Activated CD4-positive, alpha-beta T cell treated with anti-CD3 and anti-CD28 coated beads, Interleukin-2, amount 50 U/mL, for 16 hours (primary cell): ENCODE measurements at regions not wholly inside any gene's neighbourhood (a gene's known extent, or its start where the extent isn't known, plus 50 kb on each side); places are given as distances from the start of the nearest gene placed in this dataset.
"Not testable (repeated sequence)": the region's sequence is repeated elsewhere in the genome, so short reads cannot be mapped to it uniquely, and the experiment has no call there.

ENCODE experiments used
- DNase-seq: peaks from one replicate; pipeline ENCODE4 v3.0.0-alpha.2; 2020

DNA sequence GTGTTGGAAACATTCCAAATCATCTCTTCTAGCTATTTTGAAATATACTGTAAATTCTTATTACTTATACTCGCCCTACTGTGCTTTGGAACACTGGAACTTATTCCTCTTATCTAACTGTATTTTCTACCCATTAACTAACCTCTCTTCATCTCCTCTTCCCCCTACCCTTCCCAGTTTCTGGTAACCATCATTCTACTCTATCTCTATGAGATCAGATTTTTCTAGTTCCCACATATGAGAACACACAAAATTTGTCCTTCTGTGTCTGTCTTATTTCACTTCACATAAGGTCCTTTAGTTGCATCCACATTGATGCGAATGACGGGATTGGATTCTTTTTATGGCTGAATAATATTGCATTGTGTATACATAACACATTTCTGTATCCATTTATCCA lies 1003.8 kb upstream of the INTU start:
- no peak for DNase-seq

DNA sequence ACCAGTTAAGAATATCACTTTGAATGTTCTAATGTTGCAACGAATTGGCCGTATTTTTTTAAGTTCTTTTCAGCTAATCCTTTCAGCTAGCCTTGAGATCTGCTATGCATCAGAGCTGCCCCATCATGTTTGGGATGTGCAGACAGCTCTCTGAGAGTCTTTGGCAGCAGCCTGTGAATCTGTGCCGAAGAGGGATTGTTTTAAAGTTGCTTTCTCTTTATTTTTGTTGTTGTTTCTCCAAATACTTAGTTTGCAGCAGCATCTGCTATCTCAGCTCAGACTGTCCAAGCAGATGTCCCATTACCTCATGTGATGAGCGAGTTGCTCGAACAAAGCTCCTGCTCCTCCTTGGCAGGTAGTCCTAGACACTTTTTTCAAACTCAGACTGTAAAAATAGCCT lies 1002.5 kb upstream of the INTU start:
- no peak for DNase-seq

DNA sequence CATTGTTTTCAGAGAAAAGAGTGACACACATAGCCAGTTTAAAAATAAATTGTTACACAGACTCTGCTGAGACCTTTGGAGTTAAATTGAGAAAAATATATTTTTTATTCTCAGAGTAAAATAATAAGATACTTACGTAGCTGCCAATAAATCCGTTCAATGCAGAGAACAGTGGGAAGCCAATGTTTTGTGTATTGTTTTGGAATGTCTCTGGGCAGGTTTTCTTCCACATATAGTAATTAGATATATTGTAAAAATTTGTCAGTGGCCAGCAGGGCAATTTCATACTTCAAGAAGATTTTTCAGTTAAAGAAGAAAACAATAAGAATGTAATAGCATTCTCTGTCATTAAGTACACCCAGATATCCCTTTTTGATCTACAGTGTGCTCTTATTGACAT lies 999.5 kb upstream of the INTU start:
- no peak for DNase-seq

DNA sequence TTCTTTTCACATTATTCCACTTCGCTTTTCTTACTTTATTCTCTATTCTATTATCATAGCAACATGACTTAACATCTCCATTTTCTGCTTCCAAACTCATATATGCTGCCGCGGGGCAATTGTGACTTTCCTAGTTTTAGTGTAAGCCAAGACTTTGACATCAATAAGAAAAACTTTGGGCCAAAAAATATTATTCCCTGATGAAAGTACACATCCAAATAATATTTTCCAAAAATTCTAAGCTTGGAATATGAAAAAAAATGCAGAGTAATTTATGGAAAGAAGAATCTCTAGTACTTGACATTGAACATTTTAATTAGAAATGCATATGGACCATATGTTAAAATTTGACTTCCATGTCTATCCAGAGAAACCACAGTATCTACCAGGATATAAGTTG lies 995.1 kb upstream of the INTU start:
- DNase-seq = no peak

DNA sequence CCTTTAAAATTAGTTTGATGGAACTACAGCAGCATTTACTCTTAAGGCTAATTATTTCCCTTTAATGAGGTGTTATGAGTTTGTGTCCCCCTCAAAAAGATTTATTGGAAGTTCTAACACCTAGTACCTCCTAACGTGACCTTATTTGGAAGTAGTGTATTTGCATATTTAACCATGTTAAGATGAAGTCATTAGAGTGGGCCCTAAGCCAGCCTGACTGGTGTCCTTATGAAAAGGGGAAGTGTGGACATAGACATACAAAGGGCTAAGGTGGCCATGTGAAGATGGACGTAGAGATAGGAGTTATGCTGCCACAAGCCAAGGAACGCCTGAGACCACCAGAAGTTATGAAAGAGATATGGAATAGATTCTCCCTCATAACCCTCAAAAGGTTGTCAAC lies 985.4 kb upstream of the INTU start:
- no peak for DNase-seq

DNA sequence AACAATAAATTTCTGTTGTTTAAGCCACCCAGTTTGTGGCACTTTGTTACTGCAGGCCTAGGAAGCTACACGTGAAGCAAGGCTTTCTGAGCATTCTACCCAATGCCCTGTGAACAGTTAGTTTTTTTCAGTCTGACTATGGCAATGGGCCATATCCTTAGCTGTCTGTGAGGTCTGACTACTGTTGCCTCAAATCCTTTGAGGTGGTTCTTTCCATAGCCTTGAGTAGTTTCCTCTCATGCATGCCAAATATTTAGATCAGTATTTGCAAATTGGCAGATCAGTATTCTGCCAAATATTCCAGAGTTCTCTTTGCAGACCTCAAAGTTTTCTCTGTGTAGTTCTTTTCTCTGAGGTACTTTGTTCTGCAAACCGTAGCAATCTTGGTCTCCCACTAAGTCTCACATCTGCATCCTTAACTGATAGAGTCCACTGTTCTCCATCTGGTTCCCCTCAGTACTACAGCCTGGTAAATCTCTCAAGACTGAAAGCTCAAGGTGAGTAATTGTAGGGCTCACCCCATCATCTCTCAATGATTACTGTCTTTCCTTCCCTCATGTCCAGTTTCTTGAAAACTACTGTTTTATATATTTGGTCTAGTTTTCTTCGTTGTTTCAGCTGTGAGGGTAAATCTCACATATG lies 984.9 kb upstream of the INTU start:
- no peak for DNase-seq

DNA sequence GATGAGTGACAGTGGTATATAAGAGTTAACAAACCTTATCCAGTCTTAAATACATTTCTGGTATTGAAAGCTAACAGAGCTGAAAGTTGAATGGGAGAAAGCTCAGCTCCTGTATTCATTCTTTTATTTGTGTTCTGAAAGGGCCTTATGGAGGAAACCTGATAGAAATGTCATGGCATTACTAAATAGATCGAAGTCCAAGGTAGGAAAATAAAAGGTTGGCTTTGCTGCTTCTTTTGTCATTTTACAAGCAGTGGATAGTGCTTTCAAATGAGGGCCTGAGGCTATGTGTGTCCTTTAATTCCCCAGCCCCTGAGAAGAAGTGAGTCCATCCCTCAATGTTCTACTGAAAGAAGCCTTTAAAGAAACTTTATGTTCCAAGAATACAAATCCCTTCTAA lies 974.3 kb upstream of the INTU start:
- DNase-seq = no peak

DNA sequence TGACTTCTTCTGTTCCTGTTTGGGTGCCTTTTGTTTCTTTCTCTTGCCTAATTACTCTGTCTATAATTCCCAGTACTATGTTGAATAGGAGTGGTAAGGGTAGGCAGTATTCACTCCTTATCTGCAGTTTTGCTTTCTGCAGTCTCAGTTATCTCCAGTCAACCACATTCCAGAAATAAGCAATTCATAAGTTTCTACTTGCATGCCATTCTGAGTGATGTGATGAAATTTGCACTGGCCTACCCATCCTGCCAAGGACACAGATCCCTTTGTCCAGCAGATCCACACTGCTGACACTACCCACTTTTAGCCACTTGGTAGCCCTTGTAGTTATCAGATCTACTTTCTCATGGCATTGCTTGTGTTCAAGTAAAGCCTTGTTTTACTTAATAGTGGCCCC lies 971.6 kb upstream of the INTU start:
- no peak for DNase-seq

DNA sequence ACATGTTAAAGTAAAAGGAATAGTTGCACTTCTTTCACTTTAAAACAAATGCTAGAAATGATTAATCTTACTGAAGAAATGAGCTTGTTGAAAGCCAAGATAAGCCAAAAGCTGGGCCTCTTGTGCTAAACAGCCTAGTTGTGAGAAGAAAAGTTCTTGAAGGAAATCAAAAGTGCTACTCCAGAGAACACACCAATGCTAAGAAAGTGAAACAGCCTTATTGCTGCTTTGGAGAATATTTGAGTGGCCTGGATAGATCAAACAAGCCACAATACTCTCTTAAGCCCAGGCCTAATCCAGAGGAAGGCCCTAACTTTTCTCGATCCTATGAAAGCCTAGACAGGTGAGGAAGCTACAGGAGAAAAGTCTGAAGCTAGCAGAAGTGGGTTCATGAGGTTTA lies 967.9 kb upstream of the INTU start:
- no peak for DNase-seq

DNA sequence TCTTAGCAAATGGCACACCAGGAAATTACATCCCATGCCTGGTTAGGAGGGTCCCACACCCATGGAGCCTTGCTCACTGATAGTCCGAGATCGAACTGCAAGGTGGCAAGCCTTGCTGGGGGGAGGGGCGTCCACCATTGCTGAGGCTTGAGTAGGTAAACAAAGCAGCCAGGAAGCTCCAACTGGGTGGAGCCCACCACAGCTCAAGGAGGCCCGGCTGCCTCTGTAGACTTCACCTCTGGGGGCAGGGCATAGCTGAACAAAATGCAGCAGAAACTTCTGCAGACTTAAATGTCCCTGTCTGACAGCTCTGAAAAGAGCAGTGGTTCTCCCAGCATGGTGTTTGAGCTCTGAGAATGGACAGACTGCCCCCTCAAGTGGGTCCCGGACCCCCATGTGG lies 962.7 kb upstream of the INTU start:
- not testable (repeated sequence) for DNase-seq

DNA sequence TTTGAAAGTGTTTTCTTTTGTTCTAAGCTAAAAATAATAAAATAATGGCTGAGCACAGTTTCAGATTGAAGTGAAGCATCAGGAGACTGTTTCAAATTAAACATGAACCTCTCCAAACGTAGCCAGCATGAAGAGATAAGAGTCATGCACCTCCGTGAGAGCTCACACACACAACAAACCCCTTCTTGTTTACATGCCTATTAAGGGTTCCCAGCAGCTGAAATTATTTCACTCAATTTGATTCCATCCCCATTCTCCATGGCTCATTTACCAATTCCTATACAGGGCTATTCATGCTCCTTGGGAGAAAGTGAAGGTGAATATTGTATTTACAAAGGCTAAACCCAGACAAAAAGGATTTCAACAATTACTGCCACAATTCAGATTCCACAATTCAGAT lies 954.1 kb upstream of the INTU start:
- no peak for DNase-seq

DNA sequence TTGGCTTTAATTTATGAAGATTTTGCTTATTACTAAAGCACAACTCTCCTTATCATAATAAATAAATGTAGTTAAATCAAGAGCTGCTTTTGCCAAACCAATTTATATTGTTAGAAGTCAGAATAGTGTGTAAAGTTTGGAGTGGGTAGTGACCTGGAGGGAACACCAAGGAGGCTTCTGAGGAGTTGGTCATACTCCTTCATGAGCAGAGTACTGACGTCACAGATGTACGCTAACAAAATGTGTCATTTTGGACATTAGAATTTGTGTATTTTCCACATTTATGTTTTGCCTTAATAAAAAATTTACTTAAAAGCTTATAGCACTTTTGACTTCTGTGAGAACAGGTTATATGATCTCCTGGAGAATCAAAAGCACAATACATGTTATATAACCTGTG lies 953.5 kb upstream of the INTU start:
- DNase-seq = no peak

DNA sequence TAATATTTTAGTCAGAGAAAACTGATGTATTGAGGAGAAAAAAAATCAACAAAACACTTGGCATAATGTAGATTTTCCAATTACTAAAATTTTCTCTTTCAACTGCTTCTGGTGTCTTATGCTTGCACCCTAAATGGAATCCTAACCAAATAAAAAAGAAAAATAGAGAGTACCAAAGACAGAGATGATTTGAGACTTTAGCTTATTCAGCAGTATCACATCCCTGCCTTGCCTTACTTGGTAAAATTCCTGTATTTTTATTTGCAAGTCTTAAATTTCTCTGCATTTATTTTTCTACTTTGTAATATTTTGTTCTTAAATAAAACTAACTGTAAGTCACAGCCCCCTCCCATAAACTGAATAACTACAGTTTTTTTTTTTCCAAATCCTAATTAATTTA lies 950.5 kb upstream of the INTU start:
- no peak for DNase-seq

DNA sequence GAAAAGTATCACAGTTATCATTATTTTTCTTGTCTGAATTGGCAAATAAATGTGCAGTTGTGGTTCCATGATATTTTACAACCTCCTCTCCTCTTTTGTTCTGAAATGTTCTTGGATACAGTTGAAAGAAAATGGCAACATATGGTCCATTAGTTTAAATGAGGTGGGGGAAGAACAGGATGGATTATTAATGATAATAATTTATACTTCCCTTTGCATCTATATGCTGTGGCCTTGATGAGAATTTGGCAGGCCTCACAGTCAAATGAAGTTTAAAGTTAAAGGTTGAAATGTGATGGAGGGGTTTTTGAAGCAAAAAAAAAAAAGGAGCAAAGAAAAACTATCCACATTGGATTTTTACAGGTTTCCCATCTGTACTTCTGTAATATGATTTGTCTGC lies 946.3 kb upstream of the INTU start:
- no peak for DNase-seq

DNA sequence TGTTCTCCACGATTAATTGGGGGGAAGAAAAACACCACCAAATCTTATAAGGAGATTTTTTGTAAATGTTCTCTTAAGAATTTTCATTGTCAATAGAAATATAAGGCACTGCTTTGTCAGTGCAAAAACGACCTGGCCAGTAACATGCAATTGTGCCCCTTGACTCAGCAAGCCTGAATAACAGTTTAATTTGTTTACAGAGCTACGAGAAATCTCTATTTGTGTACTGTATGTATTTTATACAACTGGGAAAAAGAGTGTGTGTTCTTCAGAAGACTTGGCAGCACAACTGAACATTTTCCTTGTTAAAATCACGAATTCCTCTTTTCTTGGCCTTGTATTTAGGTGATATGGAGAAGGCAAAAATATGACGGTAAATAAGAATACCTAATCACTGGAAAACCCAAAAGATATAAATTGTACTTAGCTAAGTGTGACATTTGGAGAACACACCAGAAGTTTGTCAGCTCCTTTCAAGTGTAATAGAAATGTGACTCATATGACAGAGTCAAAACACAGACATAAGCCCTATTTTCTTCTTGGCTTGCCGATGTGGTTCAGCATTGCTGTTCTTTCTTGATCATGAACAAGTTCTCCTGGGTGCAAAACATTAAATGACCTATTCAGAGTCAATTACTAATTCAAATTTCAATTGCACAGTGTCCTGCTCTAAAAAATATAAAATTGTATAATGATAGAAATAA lies 945.0 kb upstream of the INTU start:
- no peak for DNase-seq

DNA sequence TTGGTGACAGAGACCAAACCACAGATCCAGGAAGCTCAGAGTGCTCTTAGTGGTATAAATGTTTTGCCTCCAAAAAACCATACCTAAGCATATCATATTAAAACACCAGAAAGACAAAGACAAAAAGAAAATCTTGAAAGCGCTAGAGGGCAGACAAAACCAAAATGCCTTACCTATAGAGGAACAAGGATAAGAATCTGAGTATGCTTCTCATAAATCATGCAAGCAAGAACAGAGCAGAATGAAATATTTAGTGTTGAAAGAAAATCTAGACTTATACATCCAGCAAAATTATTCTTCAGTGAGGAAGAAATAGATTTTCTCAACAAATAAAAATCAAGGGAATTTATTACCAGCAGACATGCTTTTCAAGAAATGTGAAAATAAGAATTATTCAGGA lies 941.0 kb upstream of the INTU start:
- DNase-seq = no peak

DNA sequence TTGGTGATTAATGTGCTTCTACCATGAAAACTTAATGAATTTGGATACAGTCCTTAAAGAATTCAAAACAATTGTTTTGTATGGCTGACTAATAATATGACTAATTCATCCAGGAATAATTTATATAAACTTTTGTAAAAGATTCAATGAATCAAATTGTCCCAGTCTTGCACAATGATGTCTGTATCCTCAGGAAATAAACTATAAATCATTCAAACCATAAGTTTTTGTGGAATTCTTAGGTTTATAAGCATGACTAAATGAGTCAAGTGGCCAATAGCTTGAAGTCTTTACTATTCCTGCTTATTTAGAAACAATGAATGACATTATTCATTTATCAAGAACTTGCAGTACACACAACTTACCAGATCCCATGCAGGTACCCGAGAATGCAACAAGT lies 935.0 kb upstream of the INTU start:
- DNase-seq = no peak

DNA sequence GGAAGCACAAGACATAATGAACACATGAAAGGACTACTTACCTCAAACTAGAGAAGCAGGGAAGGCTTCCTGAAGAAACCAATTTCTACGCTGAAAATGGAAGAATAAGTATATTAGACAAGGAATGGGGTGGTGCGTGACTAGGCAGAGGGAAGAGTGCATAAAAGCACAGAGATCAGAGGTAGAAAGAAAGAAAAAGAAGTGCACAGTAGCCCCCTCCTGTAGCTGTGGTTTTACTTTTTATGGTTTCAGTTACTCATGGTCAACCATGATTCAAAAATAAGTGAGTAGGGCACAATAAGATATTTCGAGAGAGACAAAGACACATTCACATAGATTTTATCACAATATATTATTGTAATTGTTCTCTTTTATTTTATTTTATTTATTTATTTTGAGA lies 934.5 kb upstream of the INTU start:
- DNase-seq = no peak

DNA sequence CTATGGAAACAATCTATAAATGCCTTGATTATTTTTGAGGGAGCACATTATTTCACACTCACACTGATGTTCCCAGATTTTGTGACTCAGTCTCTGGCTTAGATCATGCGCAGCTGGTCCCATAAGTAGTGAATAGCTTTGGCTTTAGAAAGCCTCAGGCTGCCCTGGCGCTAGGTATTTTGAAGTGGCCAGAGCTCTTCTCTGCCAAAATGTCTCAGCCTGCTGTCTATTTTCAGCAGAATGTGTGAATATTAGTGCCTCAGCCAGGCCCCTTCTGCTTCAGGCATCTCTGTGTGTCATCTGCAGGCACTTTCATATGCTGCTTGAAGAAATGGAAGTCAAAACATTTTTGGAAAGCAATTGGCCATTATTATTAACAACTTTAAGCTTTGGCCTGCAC lies 931.0 kb upstream of the INTU start:
- DNase-seq = no peak

DNA sequence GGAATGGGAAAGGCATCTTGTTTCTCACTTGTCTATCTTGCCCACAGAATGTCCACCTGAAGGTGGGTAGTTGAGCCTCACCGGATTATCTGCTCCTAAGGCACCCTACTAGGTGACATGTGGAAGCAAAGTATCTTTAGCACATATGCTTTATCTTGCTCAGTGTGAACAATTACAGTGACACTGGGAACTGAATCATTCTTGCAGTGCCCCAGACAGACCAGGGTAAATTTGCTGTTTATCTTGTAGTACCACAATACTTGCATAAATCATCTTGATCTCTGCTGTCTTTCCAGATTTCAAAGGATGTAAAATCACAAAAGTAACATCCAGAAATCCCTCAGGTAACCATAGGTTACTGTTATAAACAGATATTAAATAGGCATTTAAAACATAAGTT lies 930.0 kb upstream of the INTU start:
- no peak for DNase-seq

DNA sequence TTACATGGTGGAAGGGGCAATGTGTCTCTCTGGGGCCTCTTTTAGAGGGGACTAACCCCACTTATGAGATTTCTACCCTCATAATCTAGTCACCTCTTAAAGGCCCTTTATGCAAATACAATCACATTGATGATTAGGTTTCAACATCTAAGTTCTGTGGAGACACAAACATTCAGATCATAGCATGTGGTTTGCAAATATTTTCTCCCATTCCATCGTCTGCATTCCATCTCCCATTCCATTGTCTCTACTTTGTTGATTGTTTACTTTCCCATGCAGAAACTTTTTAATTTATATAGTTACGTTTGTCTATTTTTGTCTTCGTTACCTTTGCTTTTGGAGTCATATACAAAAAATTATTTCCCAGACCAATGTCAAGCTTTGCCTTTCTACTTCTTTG lies 927.5 kb upstream of the INTU start:
- no peak for DNase-seq

DNA sequence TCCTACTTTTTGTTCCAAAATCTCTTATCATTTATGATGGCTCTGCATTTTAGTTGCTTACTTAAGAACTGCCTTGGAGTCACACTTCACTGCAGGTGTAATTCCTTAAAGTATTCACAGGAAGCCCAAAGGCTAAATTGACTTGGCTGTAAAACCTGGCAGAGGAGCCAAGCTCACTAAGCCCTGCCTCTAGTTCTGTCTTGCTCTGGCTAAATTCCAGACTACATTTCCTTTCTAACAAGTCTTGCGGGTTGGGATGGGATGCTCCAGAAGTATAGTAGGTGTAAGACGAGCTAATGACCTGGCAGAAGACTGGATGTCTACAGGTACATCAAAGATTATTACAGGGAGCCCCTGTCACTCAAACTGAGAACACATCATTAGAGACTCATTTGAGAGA lies 924.0 kb upstream of the INTU start:
- DNase-seq = no peak

DNA sequence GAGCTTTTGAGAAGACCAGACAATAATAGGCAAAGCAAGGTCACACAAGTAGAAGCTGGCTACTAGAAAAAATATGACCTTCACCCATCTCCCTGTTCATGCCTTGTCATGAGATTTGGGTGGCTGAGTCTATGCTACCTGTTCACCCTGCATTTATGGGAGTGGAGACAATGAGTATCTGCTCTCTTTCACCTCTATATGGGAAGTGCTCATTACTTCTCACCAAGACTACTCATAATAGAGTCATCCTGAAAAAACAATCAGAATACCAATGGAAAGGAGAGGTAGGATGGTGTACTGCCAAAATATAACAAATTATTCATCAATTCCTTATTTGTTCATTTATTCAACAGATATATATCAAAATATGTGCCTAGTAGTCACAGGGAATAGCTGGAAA lies 921.8 kb upstream of the INTU start:
- no peak for DNase-seq

DNA sequence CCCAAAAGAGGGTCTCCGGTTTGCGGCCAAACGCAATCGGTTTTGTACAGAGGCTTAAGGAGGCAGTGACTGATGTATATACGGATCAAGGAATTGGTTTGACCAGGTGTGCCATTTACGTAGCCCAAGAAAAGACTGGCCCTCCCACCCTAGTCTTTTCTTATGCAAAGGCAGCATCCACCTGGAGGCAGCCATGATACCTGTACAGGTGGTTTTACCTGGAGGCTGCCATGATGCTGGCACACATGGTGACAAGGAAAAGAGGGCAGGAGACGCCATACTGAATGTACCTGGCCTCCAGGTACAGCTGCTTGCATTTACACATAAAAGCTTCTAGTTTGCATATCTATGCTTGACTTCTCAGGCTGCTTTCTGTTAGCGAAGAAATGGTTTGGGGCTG lies 917.7 kb upstream of the INTU start:
- no peak for DNase-seq

DNA sequence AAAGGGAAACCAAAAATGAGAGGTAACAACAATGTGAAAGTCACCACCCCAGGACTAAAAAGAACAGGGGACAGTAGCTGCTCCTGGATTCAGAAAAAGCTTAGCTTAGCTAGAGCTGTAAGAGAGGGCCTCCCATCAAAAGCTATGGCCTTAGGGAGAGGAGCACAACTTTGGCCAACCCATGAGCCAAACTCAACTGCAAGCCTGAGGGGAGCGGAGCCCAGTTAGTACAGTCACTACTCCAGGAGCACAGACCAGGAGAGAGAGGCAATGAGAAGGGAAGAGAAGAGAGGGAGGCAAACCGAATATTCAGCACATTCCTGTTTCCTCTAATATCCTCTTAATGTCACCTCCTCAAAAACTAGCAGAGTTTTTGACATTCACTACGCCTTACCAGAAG lies 917.1 kb upstream of the INTU start:
- DNase-seq = no peak
